HEK293 (cell line): ENCODE measurements at regions not wholly inside any gene's neighbourhood (a gene's known extent, or its start where the extent isn't known, plus 50 kb on each side); places are given as distances from the start of the nearest gene placed in this dataset.

Source experiments
- CTCF ChIA-PET: fragments of 350-600 bp; formaldehyde crosslinking; extraction: SDS; loops from one replicate; lab custom pipeline; 2021; ENCODE audit warnings: antibody characterized with exemption; lab: Yijun Ruan, JAX
- POLR2A ChIA-PET: fragments of 300-600 bp; formaldehyde crosslinking; extraction: SDS; loops from one replicate; lab custom pipeline; 2020; ENCODE audit warnings: antibody characterized with exemption, inconsistent platforms; lab: Yijun Ruan, JAX
- H3K27ac ChIP-seq: fragments of 200-500 bp; sonication (Bioruptor generic); 2 replicates; pipeline ENCODE4 v1.5.1; 2014; ENCODE audit warnings: low read depth, low read length, control low read depth, inconsistent platforms; ENCODE audit errors: extremely low read depth
- H3K36me3 ChIP-seq, 2 experiments: fragments of 200-500 bp in 1 of 2; sonication (Bioruptor generic) in 1 of 2; 1 replicate in 1 of 2; 2 replicates in 1 of 2; pipeline ENCODE4 v1.5.1; 2014 to 2017; ENCODE audit warnings: inconsistent platforms in 2 of 2, low read length in 2 of 2; ENCODE audit not compliant: control insufficient read depth in 2 of 2, insufficient read depth in 1 of 2
- H3K4me1 ChIP-seq: fragments of 200-500 bp; sonication (Bioruptor generic); 2 replicates; pipeline ENCODE4 v1.5.1; 2014; ENCODE audit warnings: mild to moderate bottlenecking, low read length, inconsistent platforms; ENCODE audit not compliant: control insufficient read depth, insufficient read depth
- H3K4me3 ChIP-seq: 2 replicates; pipeline ENCODE4 v1.5.1; 2011; ENCODE audit warnings: low read depth, mild to moderate bottlenecking, control low read depth, low read length, moderate library complexity
- H3K9me3 ChIP-seq: fragments of 200-500 bp; sonication (Bioruptor generic); 2 replicates; pipeline ENCODE4 v1.5.1; 2014; ENCODE audit warnings: low read depth, low read length, inconsistent platforms; ENCODE audit not compliant: control insufficient read depth, insufficient read depth
- GLIS1 ChIP-seq: fragments of 450-650 bp; formaldehyde crosslinking; IDR thresholded peaks from 2 replicates; pipeline ENCODE4 v1.5.1; 2016; ENCODE audit warnings: missing biosample characterization, missing genetic modification characterization
- HOXD13 ChIP-seq: sonication (generic); formaldehyde crosslinking; IDR thresholded peaks from 2 replicates; pipeline ENCODE4 v1.8.0; 2022; ENCODE audit warnings: missing genetic modification reagents, borderline replicate concordance
- MEIS1 ChIP-seq: sonication (generic); formaldehyde crosslinking; IDR thresholded peaks from 2 replicates; pipeline ENCODE4 v1.8.1; 2022; ENCODE audit warnings: missing genetic modification reagents, mild to moderate bottlenecking, borderline replicate concordance
- WT1 ChIP-seq: fragments of 450-650 bp; formaldehyde crosslinking; IDR thresholded peaks from 2 replicates; pipeline ENCODE4 v1.5.1; 2016; ENCODE audit warnings: missing biosample characterization, missing genetic modification characterization
- ZBTB44 ChIP-seq: fragments of 450-650 bp; IDR thresholded peaks from 2 replicates; pipeline ENCODE4 v1.5.1; 2018; ENCODE audit warnings: missing biosample characterization, mild to moderate bottlenecking, missing genetic modification characterization
- ZFP41 ChIP-seq: fragments of 450-650 bp; formaldehyde crosslinking; IDR thresholded peaks from 2 replicates; pipeline ENCODE4 v1.5.1; 2016; ENCODE audit warnings: missing biosample characterization, missing genetic modification characterization, borderline replicate concordance
- ZNF140 ChIP-seq: fragments of 450-650 bp; formaldehyde crosslinking; IDR thresholded peaks from 2 replicates; pipeline ENCODE4 v1.5.1; 2016; ENCODE audit warnings: missing biosample characterization, missing genetic modification characterization
- ZNF174 ChIP-seq: fragments of 450-650 bp; formaldehyde crosslinking; IDR thresholded peaks from 2 replicates; pipeline ENCODE4 v1.5.0; 2017; ENCODE audit warnings: missing biosample characterization, mild to moderate bottlenecking, missing genetic modification characterization
- ZNF184 ChIP-seq: fragments of 450-650 bp; IDR thresholded peaks from 2 replicates; pipeline ENCODE4 v1.5.1; 2018; ENCODE audit warnings: missing biosample characterization, mild to moderate bottlenecking, missing genetic modification characterization
- ZNF221 ChIP-seq: fragments of 450-650 bp; formaldehyde crosslinking; IDR thresholded peaks from 2 replicates; pipeline ENCODE4 v1.5.1; 2017; ENCODE audit warnings: missing biosample characterization, missing genetic modification characterization, borderline replicate concordance
- ZNF23 ChIP-seq: fragments of 450-650 bp; formaldehyde crosslinking; IDR thresholded peaks from 2 replicates; pipeline ENCODE4 v1.5.1; 2016; ENCODE audit warnings: missing biosample characterization, missing genetic modification characterization, borderline replicate concordance
- ZNF302 ChIP-seq: fragments of 450-650 bp; formaldehyde crosslinking; IDR thresholded peaks from 2 replicates; pipeline ENCODE4 v1.5.1; 2016; ENCODE audit warnings: missing biosample characterization, missing genetic modification characterization, low read depth
- ZNF335 ChIP-seq: fragments of 450-650 bp; formaldehyde crosslinking; conservative IDR thresholded peaks from 2 replicates; pipeline ENCODE4 v1.5.1; 2016; ENCODE audit warnings: missing biosample characterization, missing genetic modification characterization
- ZNF354C ChIP-seq: fragments of 450-650 bp; formaldehyde crosslinking; IDR thresholded peaks from 2 replicates; pipeline ENCODE4 v1.5.1; 2016; ENCODE audit warnings: missing biosample characterization, missing genetic modification characterization, low read depth, borderline replicate concordance
- ZNF37A ChIP-seq: fragments of 450-650 bp; IDR thresholded peaks from 2 replicates; pipeline ENCODE4 v1.5.1; 2018; ENCODE audit warnings: missing biosample characterization, missing genetic modification characterization
- ZNF433 ChIP-seq: fragments of 450-650 bp; formaldehyde crosslinking; IDR thresholded peaks from 2 replicates; pipeline ENCODE4 v1.5.1; 2016; ENCODE audit warnings: missing biosample characterization, missing genetic modification characterization, low read depth
- ZNF501 ChIP-seq: fragments of 450-650 bp; formaldehyde crosslinking; IDR thresholded peaks from 2 replicates; pipeline ENCODE4 v1.5.1; 2016; ENCODE audit warnings: missing biosample characterization, missing genetic modification characterization
- ZNF518A ChIP-seq: fragments of 450-650 bp; formaldehyde crosslinking; conservative IDR thresholded peaks from 2 replicates; pipeline ENCODE4 v1.5.1; 2016; ENCODE audit warnings: low read depth, missing biosample characterization, missing genetic modification characterization
- ZNF561 ChIP-seq: fragments of 450-650 bp; IDR thresholded peaks from 2 replicates; pipeline ENCODE4 v1.5.1; 2018; ENCODE audit warnings: missing biosample characterization, missing genetic modification characterization, borderline replicate concordance
- ZNF580 ChIP-seq: fragments of 450-650 bp; formaldehyde crosslinking; IDR thresholded peaks from 2 replicates; pipeline ENCODE4 v1.5.1; 2016; ENCODE audit warnings: missing biosample characterization, missing genetic modification characterization
- ZNF621 ChIP-seq: fragments of 450-650 bp; formaldehyde crosslinking; IDR thresholded peaks from 2 replicates; pipeline ENCODE4 v1.5.1; 2017; ENCODE audit warnings: missing biosample characterization, missing genetic modification characterization
- ZNF624 ChIP-seq: fragments of 450-650 bp; formaldehyde crosslinking; IDR thresholded peaks from 2 replicates; pipeline ENCODE4 v1.5.1; 2017; ENCODE audit warnings: missing biosample characterization, missing genetic modification characterization
- ZNF664 ChIP-seq: fragments of 450-650 bp; formaldehyde crosslinking; IDR thresholded peaks from 2 replicates; pipeline ENCODE4 v1.5.1; 2016; ENCODE audit warnings: missing biosample characterization, missing genetic modification characterization
- ZNF692 ChIP-seq: fragments of 450-650 bp; formaldehyde crosslinking; IDR thresholded peaks from 2 replicates; pipeline ENCODE4 v1.5.1; 2016; ENCODE audit warnings: missing biosample characterization, missing genetic modification characterization
- ZNF777 ChIP-seq: fragments of 450-650 bp; formaldehyde crosslinking; IDR thresholded peaks from 2 replicates; pipeline ENCODE4 v1.5.1; 2017; ENCODE audit warnings: missing biosample characterization, missing genetic modification characterization, borderline replicate concordance
- ZSCAN16 ChIP-seq: fragments of 450-650 bp; formaldehyde crosslinking; IDR thresholded peaks from 2 replicates; pipeline ENCODE4 v1.5.1; 2016; ENCODE audit warnings: missing biosample characterization, missing genetic modification characterization

- TF ChIP-seq ZNF518A (tag by site-specific recombination), result no peak
- TF ChIP-seq ZNF580, result no peak
- no peak for TF ChIP-seq ZNF354C (tag by site-specific recombination)
- no peak for TF ChIP-seq ZFP41 (tag by site-specific recombination)
- TF ChIP-seq ZNF624 (tag by site-specific recombination), result no peak
- 0 out of 2 replicates have a peak, but pooled peaks have one; percentile 19 for TF ChIP-seq ZNF335 (tag by site-specific recombination)
- TF ChIP-seq HOXD13, result 0 out of 2 replicates have a peak, but pooled peaks have one; percentile 39
Observed at GRCh38 chr2:149732001-149732685, 144.6 kb upstream of the MMADHC start (continued).

- POLR2A ChIA-PET, result interaction anchor here (0.6 kb wide), 1 partner anchor 118 kb away, joined by 3 read pairs; no protein-coding TSS in a partner anchor
- Histone ChIP-seq H3K9me3 (no peaks in the 10 kb centered on the region), H3K36me3 (no peaks in the 10 kb centered on the region), H3K4me1 (peaks cover 18% of the 10 kb centered on the region; the same call in 1 of the 2 replicates), H3K4me3 (no peak overlapping the region), H3K27ac (no peak overlapping the region)
- TF ChIP-seq ZNF184 (tag by site-specific recombination) (no peak), ZNF221 (tag by site-specific recombination) (no peak), ZNF433 (no peak), WT1 (tag by site-specific recombination) (no peak), ZNF561 (no peak), ZNF23 (tag by site-specific recombination) (no peak), ZNF140 (tag by site-specific recombination) (no peak), ZNF621 (tag by site-specific recombination) (no peak), MEIS1 (CRISPR knock-in tag) (no peak)
- CTCF ChIA-PET, result interaction anchor here (0.6 to 1.2 kb wide), 3 partner anchors 21 to 136 kb away, joined by 3 to 5 read pairs (median 4); no protein-coding TSS in a partner anchor
Observed at GRCh38 chr2:149731079-149731478, 143.5 kb upstream of the MMADHC start.

GRCh38 chr2:149729586-149729985 is 142.0 kb upstream of the MMADHC start:
- CTCF ChIA-PET, result interaction anchor here (1.0 kb wide), 1 partner anchor 72 kb away, joined by 3 read pairs; no protein-coding TSS in a partner anchor
- H3K36me3 ChIP-seq, result no peaks in the 10 kb centered on the region
- H3K27ac ChIP-seq, result no peak overlapping the region
- POLR2A ChIA-PET, result no interaction called here
- H3K9me3 ChIP-seq, result no peaks in the 10 kb centered on the region
- H3K4me3 ChIP-seq, result no peak overlapping the region
- peaks cover 18% of the 10 kb centered on the region; the same call in 1 of the 2 replicates for H3K4me1 ChIP-seq
- TF ChIP-seq ZBTB44 (tag by site-specific recombination), result no peak
- TF ChIP-seq ZNF302 (tag by site-specific recombination), result no peak
- no peak for TF ChIP-seq ZNF37A (tag by site-specific recombination)
- no peak for TF ChIP-seq ZNF664 (tag by site-specific recombination)
- no peak for TF ChIP-seq GLIS1 (tag by site-specific recombination)
- TF ChIP-seq ZNF692 (tag by site-specific recombination), result no peak
- no peak for TF ChIP-seq ZNF174
- TF ChIP-seq ZNF777 (tag by site-specific recombination), result no peak
- TF ChIP-seq ZNF501 (tag by site-specific recombination), result no peak
- no peak for TF ChIP-seq ZNF140 (tag by site-specific recombination)
- no peak for TF ChIP-seq ZSCAN16 (tag by site-specific recombination)
